ENCODE measurements at regions not wholly inside any gene's neighbourhood (a gene's known extent, or its start where the extent isn't known, plus 50 kb on each side); places are given as distances from the start of the nearest gene placed in this dataset.

- Mint-ChIP-seq H3K36me3 (ENCODE audit: low read depth) (no peaks in the 10 kb centered on the region), H3K27ac (no peak overlapping the region), H3K27me3 (peaks cover 7% of the 10 kb centered on the region), H3K4me3 (no peak overlapping the region), H3K9me3 (no peaks in the 10 kb centered on the region), H3K4me1 (ENCODE audit: low read depth) (no peaks in the 10 kb centered on the region)
- DNase-seq, result no peak
Measured at GRCh38 chr15:61753018-61753710, 307.1 kb downstream of the VPS13C start.

- no peak overlapping the region for H3K27ac Mint-ChIP-seq
- no peaks in the 10 kb centered on the region for H3K9me3 Mint-ChIP-seq
- no peak for DNase-seq
- peaks cover 7% of the 10 kb centered on the region for H3K27me3 Mint-ChIP-seq
- H3K4me3 Mint-ChIP-seq, result no peak overlapping the region
- no peaks in the 10 kb centered on the region for H3K36me3 Mint-ChIP-seq (ENCODE audit: low read depth)
- H3K4me1 Mint-ChIP-seq (ENCODE audit: low read depth), result no peaks in the 10 kb centered on the region
Measured at GRCh38 chr15:61752001-61752400, 308.2 kb downstream of the VPS13C start.

GRCh38 chr15:61750271-61751084 lies 309.8 kb downstream of the VPS13C start:
- H3K4me1 Mint-ChIP-seq (ENCODE audit: low read depth), result no peaks in the 10 kb centered on the region
- H3K36me3 Mint-ChIP-seq (ENCODE audit: low read depth), result no peaks in the 10 kb centered on the region
- no peaks in the 10 kb centered on the region for H3K9me3 Mint-ChIP-seq
- no peak overlapping the region for H3K4me3 Mint-ChIP-seq
- DNase-seq, result no peak
- H3K27me3 Mint-ChIP-seq, result peaks cover 8% of the 10 kb centered on the region
- H3K27ac Mint-ChIP-seq, result no peak overlapping the region

- Mint-ChIP-seq H3K27ac (no peak overlapping the region), H3K9me3 (no peaks in the 10 kb centered on the region), H3K4me3 (no peak overlapping the region), H3K4me1 (ENCODE audit: low read depth) (no peaks in the 10 kb centered on the region), H3K36me3 (ENCODE audit: low read depth) (no peaks in the 10 kb centered on the region), H3K27me3 (peaks cover 17% of the 10 kb centered on the region)
- no peak for DNase-seq
Measured at GRCh38 chr15:61749169-61749568, 311.1 kb downstream of the VPS13C start.

GRCh38 chr15:61748529-61748928 lies 311.7 kb downstream of the VPS13C start:
- Mint-ChIP-seq H3K4me1 (ENCODE audit: low read depth) (no peaks in the 10 kb centered on the region), H3K4me3 (no peak overlapping the region), H3K36me3 (ENCODE audit: low read depth) (no peaks in the 10 kb centered on the region), H3K27ac (no peak overlapping the region), H3K9me3 (no peaks in the 10 kb centered on the region), H3K27me3 (peaks cover 18% of the 10 kb centered on the region)
- no peak for DNase-seq

GRCh38 chr15:61746589-61746988 lies 313.7 kb downstream of the VPS13C start:
- DNase-seq, result no peak
- no peak overlapping the region for H3K27ac Mint-ChIP-seq
- H3K4me1 Mint-ChIP-seq (ENCODE audit: low read depth), result no peaks in the 10 kb centered on the region
- no peaks in the 10 kb centered on the region for H3K36me3 Mint-ChIP-seq (ENCODE audit: low read depth)
- H3K4me3 Mint-ChIP-seq, result no peak overlapping the region
- peaks cover 20% of the 10 kb centered on the region for H3K27me3 Mint-ChIP-seq
- H3K9me3 Mint-ChIP-seq, result no peaks in the 10 kb centered on the region

- Mint-ChIP-seq H3K9me3 (no peaks in the 10 kb centered on the region), H3K27ac (no peak overlapping the region), H3K27me3 (peaks cover 15% of the 10 kb centered on the region), H3K4me3 (no peak overlapping the region), H3K36me3 (ENCODE audit: low read depth) (no peaks in the 10 kb centered on the region), H3K4me1 (ENCODE audit: low read depth) (no peaks in the 10 kb centered on the region)
- no peak for DNase-seq
Measured at GRCh38 chr15:61743345-61743909, 316.8 kb downstream of the VPS13C start.

GRCh38 chr15:61742591-61742990 lies 317.7 kb downstream of the VPS13C start:
- H3K4me1 Mint-ChIP-seq (ENCODE audit: low read depth), result no peaks in the 10 kb centered on the region

GRCh38 chr15:61736790-61737189 lies 323.5 kb downstream of the VPS13C start:
- Mint-ChIP-seq H3K27ac (no peak overlapping the region), H3K27me3 (peaks cover 8% of the 10 kb centered on the region), H3K4me1 (ENCODE audit: low read depth) (no peaks in the 10 kb centered on the region), H3K9me3 (no peaks in the 10 kb centered on the region), H3K4me3 (no peak overlapping the region), H3K36me3 (ENCODE audit: low read depth) (no peaks in the 10 kb centered on the region)
- no peak for DNase-seq

More at GRCh38 chr15:61742591-61742990, 317.7 kb downstream of the VPS13C start:
- no peak for DNase-seq
- Mint-ChIP-seq H3K36me3 (ENCODE audit: low read depth) (no peaks in the 10 kb centered on the region), H3K4me3 (no peak overlapping the region), H3K27me3 (peaks cover 15% of the 10 kb centered on the region), H3K27ac (no peak overlapping the region), H3K9me3 (no peaks in the 10 kb centered on the region)

- no peaks in the 10 kb centered on the region for H3K9me3 Mint-ChIP-seq
- H3K36me3 Mint-ChIP-seq (ENCODE audit: low read depth), result no peaks in the 10 kb centered on the region
- H3K4me1 Mint-ChIP-seq (ENCODE audit: low read depth), result peaks cover 2% of the 10 kb centered on the region
- no peak overlapping the region for H3K4me3 Mint-ChIP-seq
- DNase-seq, result no peak
- peaks cover 12% of the 10 kb centered on the region for H3K27me3 Mint-ChIP-seq
- no peak overlapping the region for H3K27ac Mint-ChIP-seq
Measured at GRCh38 chr15:61731099-61731498, 329.1 kb downstream of the VPS13C start.

- peaks cover 21% of the 10 kb centered on the region for H3K27me3 Mint-ChIP-seq
- H3K4me3 Mint-ChIP-seq, result no peak overlapping the region
- H3K9me3 Mint-ChIP-seq, result no peaks in the 10 kb centered on the region
- H3K4me1 Mint-ChIP-seq (ENCODE audit: low read depth), result peaks cover 2% of the 10 kb centered on the region
- DNase-seq, result no peak
- no peak overlapping the region for H3K27ac Mint-ChIP-seq
- no peaks in the 10 kb centered on the region for H3K36me3 Mint-ChIP-seq (ENCODE audit: low read depth)
Measured at GRCh38 chr15:61729646-61730045, 330.6 kb downstream of the VPS13C start.

GRCh38 chr15:61726166-61726565 lies 334.1 kb downstream of the VPS13C start:
- Mint-ChIP-seq H3K36me3 (ENCODE audit: low read depth) (no peaks in the 10 kb centered on the region), H3K4me3 (no peak overlapping the region), H3K9me3 (no peaks in the 10 kb centered on the region), H3K27ac (no peak overlapping the region), H3K27me3 (peaks cover 24% of the 10 kb centered on the region), H3K4me1 (ENCODE audit: low read depth) (peaks cover 2% of the 10 kb centered on the region)
- no peak for DNase-seq

- no peak overlapping the region for H3K4me3 Mint-ChIP-seq
- no peaks in the 10 kb centered on the region for H3K4me1 Mint-ChIP-seq (ENCODE audit: low read depth)
- H3K9me3 Mint-ChIP-seq, result no peaks in the 10 kb centered on the region
- peaks cover 24% of the 10 kb centered on the region for H3K27me3 Mint-ChIP-seq
- no peaks in the 10 kb centered on the region for H3K36me3 Mint-ChIP-seq (ENCODE audit: low read depth)
- no peak for DNase-seq
- no peak overlapping the region for H3K27ac Mint-ChIP-seq
Measured at GRCh38 chr15:61725251-61725650, 335.0 kb downstream of the VPS13C start.

GRCh38 chr15:61724251-61724939 lies 335.9 kb downstream of the VPS13C start:
- DNase-seq, result no peak

More at GRCh38 chr15:61724251-61724939, 335.9 kb downstream of the VPS13C start:
- Mint-ChIP-seq H3K4me3 (no peak overlapping the region), H3K27ac (no peak overlapping the region), H3K27me3 (peaks cover 30% of the 10 kb centered on the region), H3K36me3 (ENCODE audit: low read depth) (no peaks in the 10 kb centered on the region), H3K9me3 (no peaks in the 10 kb centered on the region), H3K4me1 (ENCODE audit: low read depth) (no peaks in the 10 kb centered on the region)
